ENCODE measurements at regions not wholly inside any gene's neighbourhood (a gene's known extent, or its start where the extent isn't known, plus 50 kb on each side); places are given as distances from the start of the nearest gene placed in this dataset.
"Not testable (repeated sequence)": the region's sequence is repeated elsewhere in the genome, so short reads cannot be mapped to it uniquely, and the experiment has no call there.

DNA sequence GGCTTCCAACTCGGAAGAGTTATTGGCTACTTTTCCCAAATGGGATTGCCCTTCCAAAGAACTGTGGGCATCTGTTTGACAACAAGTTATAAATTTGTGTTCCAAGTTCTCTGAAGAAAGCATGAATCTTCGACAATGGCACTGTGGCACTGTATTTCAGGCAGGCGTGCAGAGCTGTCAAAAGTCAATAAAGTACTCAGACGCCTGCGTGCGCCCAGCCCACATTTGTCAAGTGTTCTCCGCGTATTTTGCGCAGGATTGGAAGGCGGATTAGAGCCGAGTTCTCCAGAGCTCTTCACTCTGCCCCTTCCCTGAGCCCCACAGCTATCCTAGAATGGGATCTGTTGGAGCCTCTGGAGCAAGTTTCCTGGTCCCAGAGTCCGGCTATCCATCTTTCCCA is 103.2 kb downstream of the SLC25A47 start:
- WGBS, result 90% methylated on average over 12 of the region's 12 CpGs

DNA sequence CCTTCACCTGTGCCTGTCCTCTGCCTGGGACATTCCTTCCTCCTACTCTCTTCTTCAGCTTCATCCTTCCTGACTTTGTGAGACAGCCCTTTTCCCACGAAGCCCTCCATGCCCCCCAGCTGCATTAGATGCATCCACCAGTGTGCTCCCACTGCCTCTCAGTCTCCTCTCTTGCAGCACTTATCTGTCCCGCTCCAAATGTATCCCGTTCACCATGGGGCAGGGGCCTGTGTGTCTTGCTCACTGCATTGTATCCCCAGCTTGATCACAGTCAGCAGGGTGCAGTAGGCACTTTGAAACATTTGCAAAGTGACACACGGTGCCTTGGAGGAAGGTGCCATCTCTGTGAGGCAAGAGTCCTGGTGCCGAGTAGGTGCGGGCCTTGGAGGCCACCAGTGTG is 104.0 kb downstream of the SLC25A47 start:
- H3K9me3 ChIP-seq, result no peaks in the 10 kb centered on the region
- 87% methylated on average over 5 of the region's 6 CpGs for WGBS
- no peak for TF ChIP-seq EP300 (IDR thresholded peaks at IDR 0.05)
- no peaks in the 10 kb centered on the region for H3K36me3 ChIP-seq
- H3K27ac ChIP-seq, result no peak overlapping the region
- H3K4me1 ChIP-seq, result peaks cover 21% of the 10 kb centered on the region
- H3K4me3 ChIP-seq, result no peak overlapping the region
- no peak for DNase-seq (ENCODE audit: low spot score in 2 of 2)
- no peaks in the 10 kb centered on the region for H3K27me3 ChIP-seq

More for the DNA sequence above, 103.2 kb downstream of the SLC25A47 start:
- Histone ChIP-seq H3K27me3 (no peaks in the 10 kb centered on the region), H3K36me3 (no peaks in the 10 kb centered on the region), H3K9me3 (no peaks in the 10 kb centered on the region), H3K4me3 (no peak overlapping the region), H3K27ac (no peak overlapping the region), H3K4me1 (peaks cover 21% of the 10 kb centered on the region)
- no peak for DNase-seq (ENCODE audit: low spot score in 2 of 2)
- TF ChIP-seq, protein P1, sequence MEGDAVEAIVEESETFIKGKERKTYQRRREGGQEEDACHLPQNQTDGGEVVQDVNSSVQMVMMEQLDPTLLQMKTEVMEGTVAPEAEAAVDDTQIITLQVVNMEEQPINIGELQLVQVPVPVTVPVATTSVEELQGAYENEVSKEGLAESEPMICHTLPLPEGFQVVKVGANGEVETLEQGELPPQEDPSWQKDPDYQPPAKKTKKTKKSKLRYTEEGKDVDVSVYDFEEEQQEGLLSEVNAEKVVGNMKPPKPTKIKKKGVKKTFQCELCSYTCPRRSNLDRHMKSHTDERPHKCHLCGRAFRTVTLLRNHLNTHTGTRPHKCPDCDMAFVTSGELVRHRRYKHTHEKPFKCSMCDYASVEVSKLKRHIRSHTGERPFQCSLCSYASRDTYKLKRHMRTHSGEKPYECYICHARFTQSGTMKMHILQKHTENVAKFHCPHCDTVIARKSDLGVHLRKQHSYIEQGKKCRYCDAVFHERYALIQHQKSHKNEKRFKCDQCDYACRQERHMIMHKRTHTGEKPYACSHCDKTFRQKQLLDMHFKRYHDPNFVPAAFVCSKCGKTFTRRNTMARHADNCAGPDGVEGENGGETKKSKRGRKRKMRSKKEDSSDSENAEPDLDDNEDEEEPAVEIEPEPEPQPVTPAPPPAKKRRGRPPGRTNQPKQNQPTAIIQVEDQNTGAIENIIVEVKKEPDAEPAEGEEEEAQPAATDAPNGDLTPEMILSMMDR (IDR thresholded peaks at IDR 0.05), result no peak
- TF ChIP-seq POLR2AphosphoS5 (IDR thresholded peaks at IDR 0.05), result no peak
- TF ChIP-seq POLR2A (IDR thresholded peaks at IDR 0.05), result no peak
- no peak for TF ChIP-seq EP300 (IDR thresholded peaks at IDR 0.05)

GRCh38 chr14:100428727-100429126 is 105.6 kb downstream of the SLC25A47 start:
- WGBS, result 90% methylated on average over 9 of the region's 9 CpGs
- peaks cover 9% of the 10 kb centered on the region for H3K4me1 ChIP-seq
- no peak overlapping the region for H3K27ac ChIP-seq

DNA sequence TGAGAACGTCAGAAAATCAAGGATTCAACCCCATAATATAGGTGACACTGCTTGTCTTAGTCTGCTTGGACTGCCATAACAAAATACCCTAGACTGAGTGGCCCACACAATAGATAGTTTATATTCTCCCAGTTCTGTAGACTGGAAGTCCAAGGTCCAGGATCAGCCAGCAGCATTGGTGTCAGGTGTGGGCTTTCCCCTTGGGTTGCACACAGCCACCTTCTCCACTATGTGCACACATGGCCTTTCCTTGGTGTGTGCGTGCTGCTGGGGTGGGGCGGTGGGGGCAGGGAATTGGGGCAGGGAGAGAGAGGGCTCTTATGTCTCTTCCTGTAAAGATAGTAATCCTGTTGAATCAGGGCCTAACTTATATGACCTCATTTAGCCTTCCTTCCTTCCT is 106.4 kb downstream of the SLC25A47 start:
- no peaks in the 10 kb centered on the region for H3K27me3 ChIP-seq
- no peak for DNase-seq (ENCODE audit: low spot score in 2 of 2)
- no peak overlapping the region for H3K27ac ChIP-seq
- H3K4me3 ChIP-seq, result no peak overlapping the region
- no peaks in the 10 kb centered on the region for H3K36me3 ChIP-seq
- no peak for TF ChIP-seq EP300 (IDR thresholded peaks at IDR 0.05)
- no peak for TF ChIP-seq POLR2A (IDR thresholded peaks at IDR 0.05)
- 93% methylated on average over 3 of the region's 3 CpGs for WGBS
- H3K9me3 ChIP-seq, result no peaks in the 10 kb centered on the region
- peaks cover 3% of the 10 kb centered on the region for H3K4me1 ChIP-seq

More at GRCh38 chr14:100428727-100429126, 105.6 kb downstream of the SLC25A47 start:
- no peaks in the 10 kb centered on the region for H3K27me3 ChIP-seq
- H3K9me3 ChIP-seq, result no peaks in the 10 kb centered on the region
- no peak overlapping the region for H3K4me3 ChIP-seq
- no peak for DNase-seq (ENCODE audit: low spot score in 2 of 2)
- H3K36me3 ChIP-seq, result no peaks in the 10 kb centered on the region
- TF ChIP-seq POLR2A (IDR thresholded peaks at IDR 0.05) (no peak), EP300 (IDR thresholded peaks at IDR 0.05) (no peak), POLR2AphosphoS5 (IDR thresholded peaks at IDR 0.05) (no peak)
- TF ChIP-seq, protein P1 (IDR thresholded peaks at IDR 0.05), result no peak

GRCh38 chr14:100430571-100430970 is 107.4 kb downstream of the SLC25A47 start:
- H3K4me1 ChIP-seq, result no peaks in the 10 kb centered on the region
- TF ChIP-seq, protein P1 (IDR thresholded peaks at IDR 0.05), result no peak
- TF ChIP-seq EP300 (IDR thresholded peaks at IDR 0.05), result no peak
- TF ChIP-seq POLR2A (IDR thresholded peaks at IDR 0.05), result no peak
- no peak for TF ChIP-seq POLR2AphosphoS5 (IDR thresholded peaks at IDR 0.05)
- H3K27ac ChIP-seq, result no peak overlapping the region
- no peaks in the 10 kb centered on the region for H3K27me3 ChIP-seq
- H3K4me3 ChIP-seq, result no peak overlapping the region
- no peaks in the 10 kb centered on the region for H3K36me3 ChIP-seq
- WGBS, result 91% methylated on average over 11 of the region's 11 CpGs
- H3K9me3 ChIP-seq, result no peaks in the 10 kb centered on the region
- no peak for DNase-seq (ENCODE audit: low spot score in 2 of 2)

DNA sequence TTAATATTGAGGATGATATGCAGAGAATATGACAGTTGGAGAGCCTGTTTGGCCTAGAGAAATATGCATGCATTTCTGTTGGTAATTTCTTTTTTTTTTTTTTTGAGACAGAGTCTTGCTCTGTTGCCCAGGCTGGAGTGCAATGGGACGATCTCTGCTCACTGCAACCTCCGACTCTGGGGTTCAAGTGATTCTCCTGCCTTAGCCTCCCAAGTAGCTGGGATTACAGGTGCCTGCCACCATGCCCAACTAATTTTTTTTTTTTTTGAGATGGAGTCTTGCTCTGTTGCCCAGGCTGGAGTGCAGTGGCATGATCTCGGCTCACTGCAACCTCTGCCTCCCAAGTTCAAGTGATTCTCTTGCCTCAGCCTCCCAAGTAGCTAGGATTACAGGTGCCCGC is 108.3 kb downstream of the SLC25A47 start:
- not testable (repeated sequence) for H3K27me3 ChIP-seq; H3K9me3 ChIP-seq; H3K4me3 ChIP-seq; DNase-seq (ENCODE audit: low spot score in 2 of 2); H3K4me1 ChIP-seq; H3K27ac ChIP-seq; H3K36me3 ChIP-seq
- WGBS, result 87% methylated on average over 4 of the region's 4 CpGs

DNA sequence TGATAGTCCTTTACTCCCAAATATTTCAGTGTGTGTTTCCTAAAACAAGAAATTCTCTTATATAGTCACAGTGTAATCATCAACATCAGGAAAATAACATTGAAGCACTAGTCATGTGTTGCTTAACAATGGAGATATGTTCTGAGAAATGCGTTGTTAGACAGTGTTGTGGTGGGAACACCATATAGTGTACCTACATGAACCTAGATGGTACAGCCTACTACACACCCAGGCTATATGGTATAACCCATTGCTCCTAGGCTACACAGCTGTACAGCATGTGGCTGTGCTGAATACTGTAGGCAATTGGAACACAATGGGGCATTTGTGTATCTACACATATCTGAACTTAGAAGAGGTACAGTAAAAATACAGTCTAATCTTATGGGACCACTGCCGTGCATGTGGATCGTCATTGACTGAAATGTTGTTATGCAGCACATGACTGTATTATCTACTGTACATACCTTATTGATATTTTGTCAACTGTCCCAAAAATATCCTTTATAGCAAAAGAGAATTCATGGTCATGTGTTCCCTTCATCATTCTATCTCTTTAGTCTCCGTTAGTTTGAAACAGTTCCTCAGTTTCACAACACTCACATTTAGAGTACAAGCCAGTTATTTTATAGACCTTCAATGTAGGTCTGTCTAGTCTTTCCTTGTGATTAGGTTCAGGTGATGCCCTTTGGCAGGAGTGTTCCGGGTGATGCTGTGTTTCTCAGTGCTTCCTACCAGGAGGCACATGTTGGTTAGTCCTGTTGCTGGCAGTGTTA is 109.7 kb downstream of the SLC25A47 start:
- Histone ChIP-seq H3K4me3 (no peak overlapping the region), H3K36me3 (no peaks in the 10 kb centered on the region), H3K9me3 (no peaks in the 10 kb centered on the region), H3K27me3 (no peaks in the 10 kb centered on the region), H3K4me1 (no peaks in the 10 kb centered on the region), H3K27ac (no peak overlapping the region)
- no peak for DNase-seq (ENCODE audit: low spot score in 2 of 2)
- TF ChIP-seq EP300 (IDR thresholded peaks at IDR 0.05) (no peak), POLR2AphosphoS5 (IDR thresholded peaks at IDR 0.05) (no peak), POLR2A (IDR thresholded peaks at IDR 0.05) (no peak)
- TF ChIP-seq, protein P1 (IDR thresholded peaks at IDR 0.05), result no peak
- WGBS, result 94% methylated on average over 5 of the region's 5 CpGs
